Activated CD8-positive, alpha-beta T cell treated with anti-CD3 and anti-CD28 coated beads, Interleukin-2, amount 10 ng/mL, durations not matched to agents 7 days and 5 days (primary cell): ENCODE measurements at regions not wholly inside any gene's neighbourhood (a gene's known extent, or its start where the extent isn't known, plus 50 kb on each side); places are given as distances from the start of the nearest gene placed in this dataset.

Source experiments
- ATAC-seq: fragments of 150-1000 bp; cut with Tn5 transposase; one replicate; pipeline ENCODE4 v1.10.0; 2021; ENCODE audit warnings: moderate library complexity
- CTCF ChIA-PET: fragments of 350-600 bp; sonication (Branson Sonifier 250); formaldehyde crosslinking; loops from one replicate; lab custom pipeline; 2021; ENCODE audit warnings: antibody characterized with exemption; lab: Charles Lee
- POLR2A ChIA-PET: fragments of 350-600 bp; sonication (Branson Sonifier 250); formaldehyde crosslinking; loops from one replicate; lab custom pipeline; 2021; ENCODE audit warnings: antibody characterized with exemption; lab: Charles Lee
- DNase-seq: peaks from one replicate; pipeline ENCODE4 v3.0.0-alpha.2; 2020
- H3K27ac Mint-ChIP-seq: one replicate; pipeline ENCODE4 v1.8.0; 2021; ENCODE audit warnings: mild to moderate bottlenecking, mixed read lengths
- H3K27me3 Mint-ChIP-seq: one replicate; pipeline ENCODE4 v1.8.0; 2021; ENCODE audit warnings: low read depth, mixed read lengths
- H3K36me3 Mint-ChIP-seq: one replicate; pipeline ENCODE4 v1.8.0; 2021; ENCODE audit warnings: low read depth, mixed read lengths
- H3K4me1 Mint-ChIP-seq: one replicate; pipeline ENCODE4 v1.8.0; 2021; ENCODE audit warnings: low read depth, mixed read lengths
- H3K4me3 Mint-ChIP-seq: one replicate; pipeline ENCODE4 v1.8.0; 2021; ENCODE audit warnings: mild to moderate bottlenecking, mixed read lengths
- H3K9me3 Mint-ChIP-seq: one replicate; pipeline ENCODE4 v1.8.0; 2022; ENCODE audit warnings: mixed read lengths; ENCODE audit not compliant: insufficient read depth

DNA sequence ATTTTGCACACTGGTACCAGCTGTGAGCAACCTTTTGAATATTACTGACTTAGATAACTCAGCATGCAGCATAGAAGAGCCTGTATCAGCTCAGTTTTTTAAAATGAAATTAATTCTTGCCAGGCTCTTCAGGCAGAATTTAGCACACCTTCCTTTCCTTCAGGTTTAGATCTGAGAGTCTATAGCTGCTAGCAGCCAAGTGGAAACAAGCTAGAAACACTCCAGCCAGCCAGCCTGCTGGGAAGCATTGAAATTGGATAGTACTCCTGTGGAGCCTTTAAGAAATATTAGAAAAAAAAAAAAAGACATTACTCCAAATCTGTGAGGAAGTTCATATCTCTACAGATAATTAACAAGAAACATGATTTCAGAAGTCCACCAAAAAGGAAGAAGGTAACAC is 812.2 kb downstream of the DTWD2 start:
- ChIA-PET POLR2A (no interaction called here), CTCF (no interaction called here)
- Mint-ChIP-seq H3K9me3 (peaks cover 3% of the 10 kb centered on the region), H3K27ac (no peak overlapping the region), H3K36me3 (no peaks in the 10 kb centered on the region), H3K4me3 (no peak overlapping the region), H3K4me1 (no peaks in the 10 kb centered on the region), H3K27me3 (no peaks in the 10 kb centered on the region)
- DNase-seq (no peak), ATAC-seq (no peak)

GRCh38 chr5:118174671-118175070 is 813.7 kb downstream of the DTWD2 start:
- no peak for ATAC-seq
- H3K36me3 Mint-ChIP-seq, result no peaks in the 10 kb centered on the region
- DNase-seq, result no peak
- ChIA-PET CTCF (no interaction called here), POLR2A (no interaction called here)
- peaks cover 3% of the 10 kb centered on the region for H3K9me3 Mint-ChIP-seq
- no peaks in the 10 kb centered on the region for H3K27me3 Mint-ChIP-seq
- H3K4me3 Mint-ChIP-seq, result no peak overlapping the region
- H3K27ac Mint-ChIP-seq, result no peak overlapping the region
- H3K4me1 Mint-ChIP-seq, result no peaks in the 10 kb centered on the region

DNA sequence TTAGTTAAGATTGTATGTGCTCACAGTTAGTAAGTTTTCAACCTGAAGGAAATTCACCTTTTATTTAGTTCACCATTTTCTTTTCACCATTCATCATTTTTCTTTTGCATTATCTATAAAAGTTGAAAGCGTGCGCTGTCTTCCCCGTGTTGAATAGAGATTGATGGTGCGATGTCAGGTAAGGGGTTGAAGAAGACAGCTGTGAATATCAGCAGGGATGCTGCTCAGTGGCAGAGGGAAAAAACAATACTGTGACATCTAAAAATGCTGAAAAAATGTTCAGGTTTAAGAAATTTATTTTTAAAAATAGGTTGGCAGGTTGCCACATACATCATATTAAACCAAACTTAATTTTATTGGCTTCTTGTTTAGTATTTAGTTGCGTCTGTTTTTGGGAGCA is 815.0 kb downstream of the DTWD2 start:
- Mint-ChIP-seq H3K27me3 (no peaks in the 10 kb centered on the region), H3K9me3 (no peaks in the 10 kb centered on the region)
- POLR2A ChIA-PET, result no interaction called here

DNA sequence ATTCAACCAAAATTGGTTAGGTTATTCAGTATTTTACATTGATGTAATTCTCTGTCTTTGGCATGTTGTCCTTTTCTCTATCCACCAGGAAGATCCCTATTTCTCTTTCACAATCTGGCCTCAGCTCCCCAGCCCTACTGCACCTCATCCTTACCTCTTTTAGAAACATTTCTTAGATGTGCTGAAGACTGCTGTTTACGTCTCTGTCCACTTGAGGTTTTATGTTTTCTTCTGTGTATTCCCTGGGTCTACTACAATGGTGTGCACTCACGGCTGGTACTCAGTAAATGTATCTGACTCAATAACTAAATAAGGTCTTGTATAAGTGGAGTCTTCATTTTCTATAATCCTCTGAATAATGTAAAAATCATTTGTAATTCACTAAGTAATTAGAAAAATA is 822.7 kb downstream of the DTWD2 start:
- Mint-ChIP-seq H3K4me1 (no peaks in the 10 kb centered on the region), H3K27ac (no peak overlapping the region), H3K27me3 (no peaks in the 10 kb centered on the region), H3K4me3 (no peak overlapping the region), H3K36me3 (no peaks in the 10 kb centered on the region), H3K9me3 (peaks cover 6% of the 10 kb centered on the region)
- ChIA-PET POLR2A (no interaction called here), CTCF (no interaction called here)
- ATAC-seq (no peak), DNase-seq (no peak)

More for the DNA sequence above, 815.0 kb downstream of the DTWD2 start:
- no peak overlapping the region for H3K27ac Mint-ChIP-seq
- ATAC-seq (no peak), DNase-seq (no peak)
- no peaks in the 10 kb centered on the region for H3K36me3 Mint-ChIP-seq
- H3K4me1 Mint-ChIP-seq, result no peaks in the 10 kb centered on the region
- no peak overlapping the region for H3K4me3 Mint-ChIP-seq
- CTCF ChIA-PET, result interaction anchor here (0.8 kb wide), 1 partner anchor 20 kb away, joined by 3 read pairs; no protein-coding TSS in a partner anchor

DNA sequence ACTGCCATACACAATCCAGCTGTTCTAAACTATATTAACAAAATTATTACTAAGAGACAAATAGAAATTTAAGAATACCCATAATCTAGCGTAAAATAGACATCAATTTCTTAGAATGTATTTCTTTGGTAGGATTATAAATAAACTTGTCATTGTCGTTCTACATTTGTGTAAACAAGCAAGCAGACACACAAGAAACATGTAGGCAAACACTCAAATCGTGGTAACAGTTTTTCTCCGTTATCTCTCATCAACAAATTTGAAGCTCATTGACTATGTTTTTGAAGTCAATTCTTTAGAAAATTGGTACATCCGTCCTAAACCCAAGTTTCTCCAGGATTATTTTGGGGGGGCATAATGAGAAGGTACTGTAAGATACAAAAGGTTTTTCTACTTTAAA is 832.2 kb downstream of the DTWD2 start:
- ATAC-seq (no peak), DNase-seq (no peak)
- Mint-ChIP-seq H3K36me3 (no peaks in the 10 kb centered on the region), H3K27ac (no peak overlapping the region), H3K9me3 (peaks cover 5% of the 10 kb centered on the region), H3K4me3 (no peak overlapping the region), H3K27me3 (no peaks in the 10 kb centered on the region), H3K4me1 (no peaks in the 10 kb centered on the region)
- ChIA-PET CTCF (interaction anchor here (0.5 kb wide), 1 partner anchor 261 kb away, joined by 3 read pairs; no protein-coding TSS in a partner anchor), POLR2A (no interaction called here)

DNA sequence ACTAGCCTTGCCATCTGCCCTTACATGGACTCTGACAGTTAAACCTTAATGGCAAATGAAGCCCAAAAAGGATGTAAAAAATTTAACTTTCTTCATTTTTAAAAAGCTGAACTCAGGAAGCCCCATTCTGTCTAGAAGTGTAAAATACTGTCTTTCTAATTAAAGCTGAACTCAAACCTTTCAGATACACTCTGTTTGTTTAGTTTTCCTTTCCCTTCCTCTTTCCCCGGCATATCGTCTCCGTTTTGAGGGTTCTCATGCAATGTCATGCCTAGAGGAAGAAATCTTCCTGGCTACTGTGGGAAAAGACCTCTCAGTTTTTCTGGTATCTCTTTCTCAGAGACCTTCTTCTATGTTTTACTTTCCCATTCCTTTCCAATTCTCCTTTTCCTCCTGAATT is 841.5 kb downstream of the DTWD2 start:
- no peak overlapping the region for H3K4me3 Mint-ChIP-seq

GRCh38 chr5:118144540-118144939 is 843.8 kb downstream of the DTWD2 start:
- ChIA-PET POLR2A (no interaction called here), CTCF (no interaction called here)
- peaks cover 14% of the 10 kb centered on the region for H3K9me3 Mint-ChIP-seq
- ATAC-seq (no peak), DNase-seq (no peak)
- H3K36me3 Mint-ChIP-seq, result no peaks in the 10 kb centered on the region
- no peaks in the 10 kb centered on the region for H3K27me3 Mint-ChIP-seq
- no peak overlapping the region for H3K27ac Mint-ChIP-seq
- no peaks in the 10 kb centered on the region for H3K4me1 Mint-ChIP-seq
- H3K4me3 Mint-ChIP-seq, result no peak overlapping the region

More for the DNA sequence above, 841.5 kb downstream of the DTWD2 start:
- H3K36me3 Mint-ChIP-seq, result no peaks in the 10 kb centered on the region
- no peaks in the 10 kb centered on the region for H3K4me1 Mint-ChIP-seq
- H3K27ac Mint-ChIP-seq, result no peak overlapping the region
- H3K27me3 Mint-ChIP-seq, result no peaks in the 10 kb centered on the region
- ChIA-PET POLR2A (no interaction called here), CTCF (no interaction called here)
- H3K9me3 Mint-ChIP-seq, result peaks cover 19% of the 10 kb centered on the region
- DNase-seq (no peak), ATAC-seq (no peak)

DNA sequence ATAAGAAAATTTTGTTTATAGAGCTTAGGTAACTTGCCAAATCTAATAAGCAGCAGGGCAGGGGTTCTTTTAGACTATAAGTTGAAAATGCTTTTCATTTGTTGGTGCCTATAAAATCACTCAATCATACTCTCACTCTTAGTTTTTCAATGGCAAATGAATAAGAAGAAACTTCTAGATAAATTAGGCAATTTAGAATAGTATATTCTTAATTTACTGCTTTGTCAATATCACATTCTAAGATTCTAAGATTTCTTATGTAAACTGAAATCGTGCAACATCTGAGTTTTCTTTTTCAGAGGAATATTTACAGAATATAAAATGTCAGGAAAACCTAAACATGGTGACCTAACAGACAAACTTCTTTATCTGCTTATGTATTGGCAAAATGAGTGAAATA is 849.0 kb downstream of the DTWD2 start:
- no peaks in the 10 kb centered on the region for H3K27me3 Mint-ChIP-seq
- POLR2A ChIA-PET, result no interaction called here
- DNase-seq (no peak), ATAC-seq (no peak)
- no peak overlapping the region for H3K27ac Mint-ChIP-seq
- H3K4me1 Mint-ChIP-seq, result no peaks in the 10 kb centered on the region
- CTCF ChIA-PET, result no interaction called here
- no peaks in the 10 kb centered on the region for H3K9me3 Mint-ChIP-seq
- H3K4me3 Mint-ChIP-seq, result no peak overlapping the region
- no peaks in the 10 kb centered on the region for H3K36me3 Mint-ChIP-seq

DNA sequence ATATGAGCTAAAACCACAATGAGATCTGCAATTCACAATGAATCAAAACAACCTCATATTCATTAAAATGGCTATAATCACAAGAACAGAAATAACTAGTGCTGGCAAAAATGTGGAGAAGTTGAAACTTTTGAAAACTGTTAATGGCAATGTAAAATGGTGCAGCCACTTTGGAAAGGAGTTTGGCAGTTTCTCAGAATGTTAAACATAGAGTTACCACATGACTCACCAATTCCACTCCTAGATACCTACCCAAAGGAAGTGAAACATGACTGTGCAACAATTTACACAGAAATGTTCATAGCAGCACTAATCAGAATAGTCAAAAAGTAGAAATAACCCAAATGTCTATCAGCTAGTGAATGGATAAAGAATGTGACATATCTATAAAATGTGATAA is 862.2 kb downstream of the DTWD2 start:
- DNase-seq, result no peak
- Mint-ChIP-seq H3K27me3 (no peaks in the 10 kb centered on the region), H3K9me3 (peaks cover 7% of the 10 kb centered on the region), H3K4me3 (no peak overlapping the region), H3K27ac (no peak overlapping the region), H3K4me1 (no peaks in the 10 kb centered on the region), H3K36me3 (no peaks in the 10 kb centered on the region)
- POLR2A ChIA-PET, result no interaction called here
- CTCF ChIA-PET, result no interaction called here
- no peak for ATAC-seq

- ChIA-PET CTCF (no interaction called here), POLR2A (no interaction called here)
- Mint-ChIP-seq H3K27ac (no peak overlapping the region), H3K4me3 (no peak overlapping the region), H3K9me3 (peaks cover 7% of the 10 kb centered on the region), H3K36me3 (no peaks in the 10 kb centered on the region), H3K4me1 (no peaks in the 10 kb centered on the region), H3K27me3 (no peaks in the 10 kb centered on the region)
- ATAC-seq (no peak), DNase-seq (no peak)
Observed at GRCh38 chr5:118125687-118126086, 862.7 kb downstream of the DTWD2 start.

DNA sequence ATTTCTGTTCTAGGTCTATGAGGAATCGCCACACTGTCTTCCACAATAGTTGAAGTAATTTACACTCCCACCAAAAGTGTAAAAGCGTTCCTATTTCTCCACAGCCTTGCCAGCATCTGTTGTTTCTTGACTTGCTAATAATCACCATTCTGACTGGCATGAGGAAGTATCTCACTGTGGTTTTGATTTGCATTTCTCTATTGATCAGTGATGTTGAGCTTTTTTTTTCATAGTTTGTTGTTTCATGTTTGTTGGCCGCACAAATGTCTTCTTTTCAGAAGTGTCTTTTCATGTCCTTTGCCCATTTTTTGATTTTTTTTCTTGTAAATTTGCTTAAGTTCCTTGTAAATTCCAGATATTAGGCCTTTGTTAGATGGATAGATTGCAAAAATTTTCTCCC is 867.1 kb downstream of the DTWD2 start:
- CTCF ChIA-PET, result no interaction called here
- Mint-ChIP-seq H3K27me3 (no peaks in the 10 kb centered on the region), H3K36me3 (no peaks in the 10 kb centered on the region), H3K4me3 (no peak overlapping the region), H3K9me3 (peaks cover 7% of the 10 kb centered on the region), H3K4me1 (no peaks in the 10 kb centered on the region), H3K27ac (no peak overlapping the region)
- DNase-seq (no peak), ATAC-seq (no peak)
- POLR2A ChIA-PET, result no interaction called here

DNA sequence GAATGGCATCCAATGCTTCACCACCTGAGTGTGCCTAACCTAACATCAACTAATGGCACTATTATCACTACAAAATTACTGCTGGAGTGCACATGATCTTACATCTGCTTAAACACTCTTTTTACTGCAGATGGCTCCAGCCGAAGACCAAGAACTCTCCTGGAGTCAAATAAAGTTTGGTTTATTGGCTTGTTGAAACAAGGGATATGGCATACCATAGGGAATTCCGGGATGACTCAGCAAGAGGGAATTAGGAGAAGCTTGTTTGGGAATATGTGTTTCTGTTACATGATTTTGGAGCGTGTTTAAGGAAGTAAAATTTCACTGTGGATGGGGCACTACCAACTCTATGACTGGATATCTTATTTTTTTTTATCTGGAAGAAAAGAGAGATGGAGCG is 872.6 kb downstream of the DTWD2 start:
- CTCF ChIA-PET, result no interaction called here
- POLR2A ChIA-PET, result no interaction called here
- Mint-ChIP-seq H3K4me3 (no peak overlapping the region), H3K9me3 (no peaks in the 10 kb centered on the region), H3K4me1 (no peaks in the 10 kb centered on the region), H3K27me3 (no peaks in the 10 kb centered on the region), H3K36me3 (no peaks in the 10 kb centered on the region), H3K27ac (no peak overlapping the region)
- DNase-seq, result no peak
- ATAC-seq, result no peak

DNA sequence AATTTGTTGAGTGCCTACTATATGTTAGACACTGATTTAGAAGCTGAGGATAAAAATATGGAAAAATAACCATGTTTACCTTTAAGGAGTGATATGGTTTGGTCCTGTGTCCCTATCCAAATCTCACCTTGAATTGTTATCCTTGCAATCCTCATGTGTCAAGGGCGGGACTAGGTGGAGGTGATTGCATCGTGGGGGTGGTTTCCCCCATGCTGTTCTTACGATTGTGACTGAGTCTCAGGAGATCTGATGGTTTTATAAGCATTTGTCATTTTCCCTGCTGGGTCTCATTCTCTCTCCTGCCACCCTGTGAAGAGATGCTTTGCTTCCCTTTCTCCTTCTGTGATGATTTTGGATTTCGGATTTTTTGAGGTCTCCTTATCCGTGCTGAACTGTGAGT is 876.4 kb downstream of the DTWD2 start:
- H3K9me3 Mint-ChIP-seq, result no peaks in the 10 kb centered on the region
- H3K27ac Mint-ChIP-seq, result no peak overlapping the region
- ChIA-PET CTCF (no interaction called here), POLR2A (no interaction called here)
- ATAC-seq (no peak), DNase-seq (no peak)
- no peaks in the 10 kb centered on the region for H3K27me3 Mint-ChIP-seq
- no peak overlapping the region for H3K4me3 Mint-ChIP-seq
- H3K4me1 Mint-ChIP-seq, result no peaks in the 10 kb centered on the region
- H3K36me3 Mint-ChIP-seq, result no peaks in the 10 kb centered on the region
